Islet of Langerhans (tissue), 1 donor: ENCODE measurements at regions not wholly inside any gene's neighbourhood (a gene's known extent, or its start where the extent isn't known, plus 50 kb on each side); places are given as distances from the start of the nearest gene placed in this dataset.
A peak's percentile ranks its signal among the peaks of the same experiment; 100 is the strongest.

Experiments
- FAIRE-seq: peaks from one replicate; lab custom pipeline; 2011; peaks lifted over from hg19 to GRCh38; lab: Jason Lieb, UNC

DNA sequence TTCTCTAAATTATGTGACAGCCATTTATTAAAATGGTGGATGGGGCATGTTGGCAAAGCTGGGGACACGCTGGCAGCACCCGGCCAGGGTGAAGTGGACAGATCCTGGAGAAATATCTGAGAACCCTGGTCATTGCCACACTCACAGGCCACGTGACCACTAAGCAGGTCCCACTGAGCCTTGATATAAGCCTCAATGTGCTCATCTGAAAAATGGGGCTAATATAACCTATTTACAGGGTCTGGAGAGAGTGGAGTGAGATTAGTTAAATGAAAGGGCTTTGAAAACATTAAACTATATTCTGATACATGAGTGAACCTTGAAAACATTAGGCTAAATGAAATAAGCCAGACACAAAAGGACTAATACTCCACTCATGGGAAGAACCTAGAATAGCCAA lies 108.9 kb downstream of the RBFOX3 start:
- no peak for FAIRE-seq

DNA sequence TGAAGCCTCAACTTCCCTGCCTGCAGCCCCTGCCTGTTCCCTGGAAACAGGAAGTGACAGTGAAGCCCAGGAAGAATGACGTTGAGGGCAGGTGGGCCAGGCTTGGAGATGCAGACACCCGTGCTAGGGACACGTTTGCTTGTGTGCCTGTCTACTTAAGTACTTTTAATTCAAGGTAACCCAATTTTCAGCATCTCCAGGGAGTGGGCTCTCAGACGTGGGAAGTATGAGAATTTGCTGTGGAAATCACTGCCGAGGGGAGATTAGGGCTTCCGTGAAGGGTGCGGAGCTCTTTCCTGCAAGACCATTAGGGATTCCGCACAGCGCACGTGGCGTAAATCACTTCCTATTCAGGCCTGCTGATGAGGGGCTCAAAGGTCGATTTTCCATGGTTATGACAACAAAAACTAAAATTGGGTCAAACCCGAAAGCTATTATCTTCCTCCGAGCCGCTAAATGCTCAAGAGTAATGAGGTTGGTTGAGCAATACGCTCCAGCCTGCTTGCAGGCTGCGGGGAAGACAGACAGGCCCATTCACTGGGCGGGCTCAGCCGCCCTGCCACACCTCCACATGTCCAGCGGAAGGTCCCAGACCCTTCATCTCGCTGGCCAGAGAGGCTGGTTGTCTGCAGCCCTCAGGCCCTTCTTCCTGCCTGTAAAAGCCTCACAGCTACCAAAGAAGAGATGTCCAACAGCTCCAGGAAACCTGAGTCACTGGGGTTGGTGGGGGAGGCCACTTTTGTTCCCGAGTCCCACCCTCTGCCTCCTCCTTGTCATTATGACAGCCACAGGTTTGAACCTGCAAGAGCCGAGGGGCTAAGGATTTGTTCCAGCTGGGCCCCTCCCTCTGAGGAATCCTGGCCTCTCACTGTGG lies 109.9 kb downstream of the RBFOX3 start:
- peak; percentile 53 for FAIRE-seq

- no peak for FAIRE-seq
These were observed 112.0 kb downstream of the RBFOX3 start for GRCh38 chr17:79498854-79499253.

- no peak for FAIRE-seq
These were observed 113.0 kb downstream of the RBFOX3 start for GRCh38 chr17:79497777-79498348.

DNA sequence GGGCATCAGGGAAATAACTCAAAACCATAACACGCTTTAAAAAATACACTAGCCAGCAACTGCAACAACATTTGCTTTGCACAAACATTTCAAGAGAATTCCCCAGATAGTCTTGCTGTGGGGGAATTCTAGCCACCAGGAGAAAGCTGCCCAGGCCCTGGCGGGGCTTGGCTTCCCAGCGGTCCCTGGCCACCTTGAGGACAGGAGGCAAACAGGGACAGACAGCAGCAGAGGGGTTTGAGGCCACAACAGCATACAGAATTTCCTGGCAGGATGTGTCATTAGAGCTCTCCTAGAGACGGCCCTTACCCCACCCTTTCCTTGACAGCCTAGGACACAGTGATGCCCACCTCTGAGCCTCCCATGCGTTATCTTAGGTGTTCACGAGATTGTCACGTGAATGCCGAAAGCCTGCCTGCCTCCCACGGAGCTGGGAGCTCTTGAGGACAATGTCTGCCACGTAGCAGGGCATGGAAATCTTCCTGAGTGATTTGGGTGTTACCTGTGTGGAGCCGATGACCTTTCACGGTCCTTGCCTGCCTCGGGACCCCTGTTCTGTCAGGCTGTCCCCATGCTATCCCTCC lies 114.3 kb downstream of the RBFOX3 start:
- FAIRE-seq: no peak

DNA sequence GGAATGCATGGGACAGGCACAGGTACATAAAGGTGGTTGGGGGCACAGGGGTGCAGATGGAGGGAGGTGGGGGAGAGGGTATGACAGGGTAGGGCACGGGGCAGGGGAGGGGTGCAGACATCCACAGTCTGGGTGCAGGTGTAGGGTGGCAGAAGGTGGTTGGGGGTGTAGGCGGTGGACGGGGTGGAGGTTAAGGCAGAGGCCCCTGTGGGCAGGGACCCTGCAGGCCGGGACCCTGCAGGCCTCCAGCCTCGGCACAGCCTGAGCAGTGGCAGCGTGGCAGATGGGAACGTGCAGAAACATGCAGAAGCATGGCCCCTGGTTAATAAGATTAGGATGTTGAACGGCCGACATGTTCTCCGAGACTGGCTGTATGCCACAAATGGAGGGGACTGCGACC lies 115.2 kb downstream of the RBFOX3 start:
- no peak for FAIRE-seq

DNA sequence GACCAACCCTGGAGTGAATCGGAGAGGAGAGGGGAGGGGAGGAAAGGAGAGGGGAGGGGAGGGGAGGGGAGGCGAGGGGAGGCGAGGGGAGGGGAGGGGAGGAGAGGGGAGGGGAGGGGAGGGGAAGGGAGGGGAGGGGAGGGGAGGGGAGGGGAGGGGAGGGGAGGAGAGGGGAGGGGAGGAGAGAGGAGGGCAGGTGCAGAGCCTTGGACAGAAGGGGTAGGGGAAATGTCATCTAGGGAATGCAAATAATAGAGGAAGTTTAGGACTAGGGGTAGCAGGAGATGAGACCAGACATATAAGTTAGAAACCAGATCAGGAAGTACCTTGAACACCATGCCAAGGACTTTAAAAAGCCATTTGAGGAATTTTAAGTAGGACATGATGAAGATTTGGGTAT lies 119.8 kb downstream of the RBFOX3 start:
- no peak for FAIRE-seq

DNA sequence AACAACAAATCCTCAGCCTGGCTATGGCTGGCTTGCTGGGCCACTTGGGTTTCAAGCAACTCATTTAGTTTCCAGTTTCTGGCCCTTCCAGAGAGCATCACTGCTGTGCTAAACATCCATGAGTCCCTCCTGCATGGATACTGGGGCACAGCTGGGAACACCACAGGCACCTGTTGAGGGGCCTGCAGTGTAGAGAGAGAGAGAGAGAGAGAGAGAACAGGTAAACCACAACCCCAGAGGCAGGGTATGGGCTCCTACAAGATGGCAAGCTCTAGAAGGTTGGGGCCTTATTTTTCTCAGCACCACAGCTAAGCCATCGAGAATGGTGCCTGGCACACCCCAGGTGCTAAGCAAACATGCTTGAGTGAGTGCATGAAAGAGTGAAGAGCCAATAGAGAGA lies 120.3 kb downstream of the RBFOX3 start:
- FAIRE-seq: no peak

DNA sequence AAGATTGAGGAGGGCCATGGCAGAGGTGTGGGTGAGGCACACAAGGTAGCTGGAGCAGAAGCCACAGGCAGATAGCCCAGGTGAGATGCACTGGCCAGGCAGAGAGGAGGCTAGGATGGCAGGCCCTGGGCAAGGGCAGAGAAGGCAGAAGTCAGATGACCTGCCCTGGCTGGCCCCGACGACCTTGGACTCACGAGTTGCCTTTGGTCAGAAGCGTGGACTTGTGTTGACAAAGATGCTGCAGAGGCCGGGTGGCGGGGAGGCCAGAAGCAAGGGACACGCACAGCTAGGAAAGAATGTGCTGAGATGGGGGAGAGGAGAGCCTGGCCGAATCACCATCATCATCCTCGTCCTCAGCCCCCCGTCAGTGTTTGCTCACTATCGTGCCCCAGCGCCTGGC lies 123.7 kb downstream of the RBFOX3 start:
- FAIRE-seq: no peak

GRCh38 chr17:79485991-79486390 lies 124.9 kb downstream of the RBFOX3 start:
- no peak for FAIRE-seq

DNA sequence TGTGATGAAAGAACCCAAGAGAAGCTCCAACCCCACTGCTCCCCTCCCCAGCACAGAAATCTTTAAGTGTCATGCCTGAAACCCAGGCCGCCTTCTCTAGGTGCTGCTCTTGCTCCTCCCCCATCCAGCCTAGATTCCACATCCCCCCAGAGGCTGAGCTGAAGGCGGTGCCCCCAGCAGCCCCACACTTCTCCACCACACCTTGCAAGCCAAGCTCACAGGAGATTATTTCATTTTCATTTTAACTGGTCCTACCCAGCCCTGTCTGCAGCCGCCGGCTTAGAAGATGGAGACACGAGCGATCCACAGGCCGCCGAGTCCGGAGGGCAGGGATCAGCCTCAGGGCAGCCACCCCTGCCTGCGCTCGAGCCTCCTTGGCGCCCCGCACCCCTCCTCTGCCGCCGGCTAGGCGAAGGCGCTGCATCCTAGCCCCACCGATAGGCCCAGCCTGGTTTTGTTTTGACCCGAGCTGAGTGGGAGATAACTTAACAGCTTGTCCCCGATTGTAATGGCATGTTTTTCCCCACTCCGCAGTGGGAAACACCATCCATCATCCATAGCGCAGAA lies 125.3 kb downstream of the RBFOX3 start:
- no peak for FAIRE-seq

DNA sequence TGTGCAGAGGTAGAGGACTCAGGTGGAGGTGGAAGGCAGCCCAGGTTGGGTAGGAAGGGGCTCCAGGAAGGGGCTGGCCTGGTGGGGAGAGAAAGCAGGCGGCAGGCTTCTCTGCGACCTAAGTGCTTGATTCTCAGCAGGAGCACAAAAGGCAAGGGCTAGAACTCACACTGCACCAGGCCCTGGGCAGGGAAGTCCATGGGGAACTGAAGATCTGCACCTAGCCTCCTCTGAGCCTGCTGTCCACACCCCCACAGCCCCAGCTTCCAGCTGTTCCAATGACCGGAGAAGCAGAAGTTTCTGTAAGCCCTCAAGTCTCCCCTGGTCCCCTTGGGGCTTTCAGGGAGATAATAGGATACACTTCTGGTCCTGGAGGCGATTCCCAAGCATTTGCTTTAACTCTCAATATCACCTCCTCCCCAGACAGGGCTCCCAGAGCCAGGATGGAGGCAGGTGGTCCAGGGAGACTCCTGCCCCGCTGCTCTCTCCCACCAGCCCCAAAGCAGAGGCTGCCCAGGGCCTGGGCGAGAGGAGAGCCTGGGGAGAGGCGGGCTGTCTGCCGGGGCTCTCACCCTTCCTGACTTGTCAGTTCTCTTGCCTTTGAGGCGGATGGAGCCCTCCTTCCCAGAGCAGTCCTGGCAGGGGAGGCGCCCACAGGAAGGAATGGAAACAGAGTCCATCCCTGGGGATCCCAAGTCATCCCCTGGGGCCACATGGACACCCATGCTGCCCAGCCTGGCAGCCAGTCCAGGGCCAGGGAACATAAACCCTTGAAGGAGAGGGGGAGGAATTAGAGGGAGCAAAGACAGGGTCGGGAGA lies 126.0 kb downstream of the RBFOX3 start:
- FAIRE-seq: no peak

- no peak for FAIRE-seq
These were observed 127.0 kb downstream of the RBFOX3 start for GRCh38 chr17:79483842-79484241.

GRCh38 chr17:79482727-79483521 lies 127.9 kb downstream of the RBFOX3 start:
- no peak for FAIRE-seq

DNA sequence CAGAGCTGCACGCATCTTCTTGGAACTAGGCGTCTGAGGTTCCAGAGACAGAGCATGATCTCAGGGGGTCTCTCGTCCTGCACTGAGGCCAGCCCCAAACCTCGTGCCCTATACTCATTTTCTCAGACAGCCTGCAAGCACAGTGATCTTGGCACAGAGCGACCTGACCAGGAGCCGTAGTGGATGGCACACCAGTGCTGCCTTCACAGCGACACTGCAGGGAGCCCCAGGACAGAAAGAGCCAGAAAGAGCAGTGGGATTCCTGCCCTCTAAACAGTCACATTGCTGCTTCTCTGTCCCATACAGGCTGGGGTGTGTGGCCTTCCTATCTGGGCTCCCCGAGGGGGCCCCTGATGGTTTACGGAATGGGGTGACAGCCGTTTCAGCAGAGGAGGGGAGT lies 131.0 kb downstream of the RBFOX3 start:
- no peak for FAIRE-seq

DNA sequence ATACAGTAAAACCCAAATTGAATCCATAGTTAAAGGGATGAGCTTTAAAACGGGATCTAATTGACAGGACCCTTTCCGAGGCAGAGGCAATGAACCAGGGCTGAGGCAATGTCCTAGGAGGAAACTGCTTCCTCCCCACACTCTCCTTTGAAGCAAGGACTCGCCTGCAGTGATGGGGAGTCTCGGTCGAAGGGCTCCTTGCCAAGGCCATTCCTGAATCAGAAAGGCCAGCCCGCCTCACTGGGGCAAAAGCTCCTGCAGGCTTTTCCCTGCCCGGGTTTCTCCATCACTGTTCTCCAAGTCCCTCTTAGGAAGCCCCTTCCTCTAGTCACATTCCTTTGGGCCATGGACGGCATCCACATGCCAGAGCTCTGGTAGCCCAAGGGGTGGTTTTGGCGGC lies 132.0 kb downstream of the RBFOX3 start:
- FAIRE-seq: no peak

DNA sequence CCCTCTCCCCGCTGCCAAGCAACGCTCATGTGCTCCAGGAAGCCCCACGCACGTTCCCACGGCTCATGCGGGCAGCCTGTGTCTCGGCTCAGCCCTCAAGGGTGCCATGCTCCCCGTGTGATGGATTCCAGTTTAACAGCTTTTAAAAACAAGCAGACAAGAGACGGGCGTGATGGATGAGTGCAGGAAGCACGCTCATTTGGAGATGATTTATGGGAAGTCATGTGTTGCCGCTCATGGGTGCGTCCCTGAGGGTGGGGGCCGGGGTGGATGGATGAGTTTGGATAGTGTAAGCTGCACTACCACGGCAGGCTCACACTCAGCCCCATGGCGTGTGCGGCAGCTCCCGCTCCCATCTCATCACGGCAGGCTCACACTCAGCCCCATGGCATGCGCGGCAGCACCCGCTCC lies 132.8 kb downstream of the RBFOX3 start:
- no peak for FAIRE-seq

DNA sequence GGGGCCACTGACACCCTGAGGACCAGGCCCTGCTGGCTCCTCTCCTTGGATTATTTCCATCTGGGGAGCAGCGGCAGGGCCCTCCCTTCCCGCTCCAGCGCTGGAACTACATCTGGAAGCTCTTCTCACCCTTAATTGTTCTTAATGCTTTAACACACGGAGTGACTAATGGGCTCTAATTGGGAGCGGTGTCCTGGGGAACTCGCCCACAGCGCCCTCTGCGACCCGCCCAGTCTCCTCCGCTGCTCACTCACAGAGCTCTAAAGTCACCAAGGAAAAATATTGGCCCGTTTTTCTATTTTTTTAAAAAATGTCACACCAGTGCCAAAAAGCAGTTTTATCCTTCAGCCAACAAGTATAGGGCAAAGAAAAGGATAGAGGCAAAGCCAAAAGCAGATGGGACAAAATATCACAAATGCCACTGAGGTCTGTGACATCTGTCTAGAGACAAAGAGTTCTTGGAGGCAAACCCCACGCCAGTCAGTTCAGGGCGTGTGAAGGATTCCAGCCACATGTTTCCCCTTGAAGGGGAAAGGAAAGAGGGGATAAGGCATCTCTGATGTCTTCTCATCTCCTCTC lies 134.7 kb downstream of the RBFOX3 start:
- FAIRE-seq: no peak

DNA sequence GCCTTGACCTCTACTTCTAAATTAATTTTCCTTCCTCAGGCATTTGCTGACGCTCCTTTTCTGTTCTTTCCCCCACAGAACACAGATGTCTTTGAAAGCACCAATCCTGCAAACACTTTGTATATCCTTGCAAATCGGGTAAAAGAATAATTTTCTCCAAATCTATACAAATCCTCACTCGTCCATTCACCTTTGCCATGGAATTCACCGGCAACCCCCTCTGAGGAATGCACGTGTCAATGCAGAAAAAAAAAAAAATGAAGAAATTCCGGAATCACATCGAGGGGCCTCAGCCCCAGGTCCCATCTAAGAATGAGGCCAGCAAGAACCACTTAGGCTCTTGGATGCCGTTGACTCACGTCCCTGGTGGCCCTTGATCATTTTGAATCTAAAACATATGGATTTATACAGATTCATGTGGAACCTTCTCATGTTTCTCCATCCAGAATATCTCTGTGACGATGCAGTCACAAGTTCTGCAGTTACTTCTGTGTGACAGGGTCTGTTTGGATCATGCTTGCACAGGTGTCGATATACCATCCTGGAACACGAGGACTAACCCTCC lies 136.9 kb downstream of the RBFOX3 start:
- no peak for FAIRE-seq

DNA sequence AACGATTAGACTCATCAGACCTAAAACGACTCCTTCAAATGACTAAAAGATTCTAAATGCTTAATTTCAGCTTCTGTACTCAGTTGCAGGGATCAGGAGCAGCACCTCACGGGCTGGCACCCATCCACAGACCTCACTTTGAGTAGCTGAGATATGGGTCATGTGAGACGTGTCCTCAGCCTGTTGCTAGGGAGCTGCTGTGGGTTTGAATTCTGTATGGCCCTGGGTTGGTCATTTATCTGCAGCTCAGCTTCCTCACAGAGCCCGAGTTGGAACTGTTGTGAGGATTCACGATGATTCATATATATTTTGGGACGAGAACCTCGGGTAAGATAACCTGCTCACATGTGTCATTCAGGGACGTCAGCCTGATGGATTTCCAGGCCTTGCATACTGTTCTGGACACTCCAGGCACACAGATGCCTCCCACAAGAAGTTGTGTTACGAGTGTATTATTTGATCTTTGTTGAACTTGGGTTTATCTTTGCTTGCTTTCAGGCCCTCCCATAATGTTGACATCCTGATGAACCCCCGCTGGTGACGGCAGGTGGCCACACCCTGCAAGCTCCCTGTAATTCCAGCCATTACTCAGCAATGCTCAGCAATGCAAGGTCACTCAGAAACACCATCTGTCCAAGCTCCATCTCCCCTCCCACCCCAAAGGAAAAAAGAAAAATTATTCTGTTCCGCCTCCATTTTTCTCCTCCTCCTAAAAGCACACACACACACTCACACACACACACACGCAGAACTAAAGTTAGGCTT lies 137.6 kb downstream of the RBFOX3 start:
- no peak for FAIRE-seq
